Stromal cell of bone marrow (primary cell): ENCODE measurements at regions not wholly inside any gene's neighbourhood (a gene's known extent, or its start where the extent isn't known, plus 50 kb on each side); places are given as distances from the start of the nearest gene placed in this dataset.
"Not testable (repeated sequence)": the region's sequence is repeated elsewhere in the genome, so short reads cannot be mapped to it uniquely, and the experiment has no call there.

Experiments
- DNase-seq: peaks from one replicate; pipeline ENCODE4 v3.0.0-alpha.2; 2012; ENCODE audit warnings: low read depth

GRCh38 chr1:70819785-70820184 lies 227.8 kb downstream of the PTGER3 start:
- DNase-seq, result no peak

GRCh38 chr1:70820396-70820795 lies 227.2 kb downstream of the PTGER3 start:
- no peak for DNase-seq

GRCh38 chr1:70820995-70821394 lies 226.6 kb downstream of the PTGER3 start:
- no peak for DNase-seq

- DNase-seq, result no peak
These were observed 221.2 kb downstream of the PTGER3 start for GRCh38 chr1:70826428-70826827.

- no peak for DNase-seq
These were observed 220.6 kb downstream of the PTGER3 start for GRCh38 chr1:70827030-70827429.

GRCh38 chr1:70828177-70828576 lies 219.4 kb downstream of the PTGER3 start:
- DNase-seq, result no peak

GRCh38 chr1:70834365-70834764 lies 213.3 kb downstream of the PTGER3 start:
- not testable (repeated sequence) for DNase-seq

GRCh38 chr1:70836456-70836855 lies 211.2 kb downstream of the PTGER3 start:
- no peak for DNase-seq

GRCh38 chr1:70840260-70840953 lies 207.2 kb downstream of the PTGER3 start:
- peak; percentile 3 for DNase-seq

- no peak for DNase-seq
These were observed 205.1 kb downstream of the PTGER3 start for GRCh38 chr1:70842562-70842961.

GRCh38 chr1:70843452-70843851 lies 204.2 kb downstream of the PTGER3 start:
- DNase-seq, result no peak

- DNase-seq, result no peak
These were observed 200.6 kb downstream of the PTGER3 start for GRCh38 chr1:70847013-70847412.

GRCh38 chr1:70855203-70855602 lies 192.4 kb downstream of the PTGER3 start:
- no peak for DNase-seq

GRCh38 chr1:70856201-70856600 lies 191.4 kb downstream of the PTGER3 start:
- DNase-seq, result no peak

GRCh38 chr1:70863239-70863638 lies 184.4 kb downstream of the PTGER3 start:
- no peak for DNase-seq

GRCh38 chr1:70864302-70864701 lies 183.3 kb downstream of the PTGER3 start:
- no peak for DNase-seq

- no peak for DNase-seq
These were observed 180.9 kb downstream of the PTGER3 start for GRCh38 chr1:70866542-70867264.

- DNase-seq, result no peak
These were observed 175.8 kb downstream of the PTGER3 start for GRCh38 chr1:70871790-70872189.

GRCh38 chr1:70874063-70874462 lies 173.6 kb downstream of the PTGER3 start:
- DNase-seq, result no peak

- no peak for DNase-seq
These were observed 172.8 kb downstream of the PTGER3 start for GRCh38 chr1:70874818-70875217.

- DNase-seq, result no peak
These were observed 170.3 kb downstream of the PTGER3 start for GRCh38 chr1:70877343-70877742.

GRCh38 chr1:70887936-70888335 lies 159.7 kb downstream of the PTGER3 start:
- no peak for DNase-seq

- DNase-seq, result no peak
These were observed 158.9 kb downstream of the PTGER3 start for GRCh38 chr1:70888722-70889121.

- DNase-seq, result no peak
These were observed 157.2 kb downstream of the PTGER3 start for GRCh38 chr1:70890408-70890807.
